Right lobe of liver (tissue), 6 donors: ENCODE measurements at regions not wholly inside any gene's neighbourhood (a gene's known extent, or its start where the extent isn't known, plus 50 kb on each side); places are given as distances from the start of the nearest gene placed in this dataset.

Experiments
- ATAC-seq, 4 donors: fragments of 200-7000 bp; cut with Tn5 transposase; one replicate each; pipeline ENCODE4 v1.9.1; 2020; ENCODE audit warnings: mild to moderate bottlenecking in 4 of 4, moderate library complexity in 4 of 4
- DNase-seq, 3 donors: peaks; one replicate each; pipeline ENCODE4 v3.0.0-alpha.2; 2020
- H3K27ac ChIP-seq, 3 donors: fragments of 200-600 bp; one replicate each; pipeline ENCODE4 v1.8.0; 2022
- H3K27me3 ChIP-seq, 2 donors: fragments of 200-600 bp; one replicate each; pipeline ENCODE4 v1.8.0; 2022
- H3K36me3 ChIP-seq, 4 donors: fragments of 200-600 bp; sonication (generic) in 1 of 4; one replicate each; pipeline versions ENCODE4 v1.5.1 to v1.8.0; 2017 to 2022; ENCODE audit warnings: control low read depth in 1 of 4
- H3K4me1 ChIP-seq, 4 donors: fragments of 200-600 bp; sonication (generic) in 1 of 4; one replicate each; pipeline versions ENCODE4 v1.5.1 to v1.8.0; 2017 to 2022; ENCODE audit warnings: control low read depth in 1 of 4
- H3K4me3 ChIP-seq, 3 donors: fragments of 200-600 bp; one replicate each; pipeline ENCODE4 v1.8.0; 2022
- H3K9me3 ChIP-seq, 4 donors: fragments of 200-600 bp; sonication (generic) in 1 of 4; one replicate each; pipeline versions ENCODE4 v1.5.1 to v1.8.0; 2017 to 2022; ENCODE audit warnings: control low read depth in 1 of 4
- CTCF ChIP-seq, 4 donors: fragments of 200-600 bp in 3 of 4; fragments of 450-650 bp in 1 of 4; IDR thresholded peaks; one replicate each; pipeline versions ENCODE4 v1.5.1 to v1.8.0; 2016 to 2022; ENCODE audit warnings: antibody characterized with exemption in 4 of 4, mild to moderate bottlenecking in 2 of 4
- POLR2A ChIP-seq: fragments of 450-650 bp; IDR thresholded peaks from one replicate; pipeline ENCODE4 v1.6.1; 2017; ENCODE audit warnings: antibody characterized with exemption, mild to moderate bottlenecking
- WGBS: methylation state at CpG from one replicate; pipeline ENCODE4 v1.1.6; 2018; ENCODE audit warnings: low coverage, low lambda C conversion rate; ENCODE audit not compliant: insufficient coverage; ENCODE audit errors: missing lambda C conversion rate; 5-methylcytosine and 5-hydroxymethylcytosine counted together
- intact Hi-C, 2 donors: fragments of 100-400 bp; cut with DNase I; formaldehyde crosslinking; loops; one replicate each; pipeline versions ENCODE4 v1.11.2 to v1.14.1; 2022
- donor health status: DM: no; HTN: yes; CAD: no.
- donor health status: DM: no; HTN: no; CAD: no.
- donor health status: DM: no; HTN: no; CAD: no.
- donor health status: DM: no; HTN: yes; CAD: no.
- donor health status: DM: no; HTN: yes; CAD: no.

- intact Hi-C loops, result no loop called here
Observed at GRCh38 chr14:65187421-65188049, 85.2 kb upstream of the MAX start.

GRCh38 chr14:65190312-65190711 is 88.0 kb upstream of the MAX start:
- H3K27ac ChIP-seq, result no peak overlapping the region
- DNase-seq (no peak), ATAC-seq (no peak)
- intact Hi-C loops, result no loop called here
- TF ChIP-seq POLR2A, result no peak
- WGBS, result 62% methylated on average over 4 of the region's 4 CpGs
- no peaks in the 10 kb centered on the region for H3K4me1 ChIP-seq
- H3K36me3 ChIP-seq, result no peaks in the 10 kb centered on the region
- no peaks in the 10 kb centered on the region for H3K27me3 ChIP-seq
- H3K9me3 ChIP-seq, result no peaks in the 10 kb centered on the region
- no peak overlapping the region for H3K4me3 ChIP-seq

More at GRCh38 chr14:65187421-65188049, 85.2 kb upstream of the MAX start:
- Histone ChIP-seq H3K27ac (no peak overlapping the region), H3K36me3 (no peaks in the 10 kb centered on the region), H3K9me3 (no peaks in the 10 kb centered on the region), H3K4me3 (no peak overlapping the region), H3K27me3 (no peaks in the 10 kb centered on the region), H3K4me1 (no peaks in the 10 kb centered on the region)
- no peak for ATAC-seq
- DNase-seq, result no peak
- TF ChIP-seq POLR2A (no peak), CTCF (IDR thresholded peaks at IDR 0.05) (no peak)
- 53% methylated on average over 7 of the region's 8 CpGs for WGBS

GRCh38 chr14:65191716-65192115 is 89.4 kb upstream of the MAX start:
- intact Hi-C loops, result no loop called here
- DNase-seq (no peak), ATAC-seq (peak in 1 of 4 donors; percentile 33)
- no peaks in the 10 kb centered on the region for H3K4me1 ChIP-seq
- no peak overlapping the region for H3K27ac ChIP-seq
- H3K27me3 ChIP-seq, result no peaks in the 10 kb centered on the region
- no peaks in the 10 kb centered on the region for H3K9me3 ChIP-seq
- WGBS, result 52% methylated on average over 4 of the region's 5 CpGs
- no peak overlapping the region for H3K4me3 ChIP-seq
- H3K36me3 ChIP-seq, result no peaks in the 10 kb centered on the region
- TF ChIP-seq POLR2A (no peak), CTCF (IDR thresholded peaks at IDR 0.05) (no peak)

GRCh38 chr14:65192686-65193085 is 90.4 kb upstream of the MAX start:
- no peaks in the 10 kb centered on the region for H3K4me1 ChIP-seq
- no peak overlapping the region for H3K27ac ChIP-seq
- TF ChIP-seq POLR2A, result no peak
- no peak for TF ChIP-seq CTCF (IDR thresholded peaks at IDR 0.05)
- no peak for ATAC-seq
- intact Hi-C loops, result no loop called here
- no peak for DNase-seq
- H3K27me3 ChIP-seq, result no peaks in the 10 kb centered on the region
- H3K9me3 ChIP-seq, result no peaks in the 10 kb centered on the region
- H3K36me3 ChIP-seq, result no peaks in the 10 kb centered on the region
- no peak overlapping the region for H3K4me3 ChIP-seq
- 0% methylated on average over 1 of the region's 1 CpG for WGBS

- no peaks in the 10 kb centered on the region for H3K27me3 ChIP-seq
- intact Hi-C loops, result no loop called here
- DNase-seq (no peak), ATAC-seq (no peak)
- no peak overlapping the region for H3K4me3 ChIP-seq
- TF ChIP-seq CTCF (IDR thresholded peaks at IDR 0.05) (no peak), POLR2A (no peak)
- H3K9me3 ChIP-seq, result no peaks in the 10 kb centered on the region
- 51% methylated on average over 2 of the region's 3 CpGs for WGBS
- H3K27ac ChIP-seq, result no peak overlapping the region
- no peaks in the 10 kb centered on the region for H3K36me3 ChIP-seq
- no peaks in the 10 kb centered on the region for H3K4me1 ChIP-seq
Observed at GRCh38 chr14:65193916-65194590, 91.7 kb upstream of the MAX start.
